SK-N-SH treated with all-trans-retinoic acid at 6 μM for 48 hours (cell line): ENCODE measurements at regions not wholly inside any gene's neighbourhood (a gene's known extent, or its start where the extent isn't known, plus 50 kb on each side); places are given as distances from the start of the nearest gene placed in this dataset.

ENCODE experiments used
- ATAC-seq: fragments of 200-7000 bp; cut with Tn5 transposase; 3 replicates; pipeline ENCODE4 v1.9.1; 2020; ENCODE audit warnings: mild to moderate bottlenecking, moderate library complexity
- ARNTL ChIP-seq: fragments of 450-650 bp; formaldehyde crosslinking; IDR thresholded peaks from 2 replicates; pipeline ENCODE4 v1.5.0; 2020; ENCODE audit warnings: low read depth, mild to moderate bottlenecking, moderate library complexity, borderline replicate concordance
- BACH2 ChIP-seq: fragments of 250-450 bp; sonication (Bioruptor Pico); IDR thresholded peaks from 2 replicates; pipeline ENCODE4 v1.9.0; 2021; ENCODE audit warnings: mild to moderate bottlenecking, borderline replicate concordance
- CSDC2 ChIP-seq: fragments of 250-450 bp; sonication (Bioruptor Pico); IDR thresholded peaks from 2 replicates; pipeline ENCODE4 v1.5.0; 2020; ENCODE audit warnings: mild to moderate bottlenecking, moderate library complexity
- ESRRG ChIP-seq: fragments of 250-450 bp; sonication (Bioruptor Pico); IDR thresholded peaks from 2 replicates; pipeline ENCODE4 v1.6.1; 2021; ENCODE audit warnings: mild to moderate bottlenecking
- GLIS3 ChIP-seq: fragments of 250-450 bp; sonication (Bioruptor Pico); IDR thresholded peaks from 2 replicates; pipeline ENCODE4 v1.5.0; 2020; ENCODE audit warnings: mild to moderate bottlenecking, moderate library complexity
- OSR1 ChIP-seq: fragments of 250-450 bp; sonication (Bioruptor Pico); IDR thresholded peaks from 2 replicates; pipeline ENCODE4 v1.8.0; 2022; ENCODE audit warnings: moderate library complexity, mild to moderate bottlenecking, inconsistent platforms
- PPARA ChIP-seq: fragments of 250-450 bp; sonication (Bioruptor Pico); IDR thresholded peaks from 2 replicates; pipeline ENCODE4 v1.5.0; 2020; ENCODE audit warnings: mild to moderate bottlenecking, borderline replicate concordance
- RARB ChIP-seq: fragments of 250-450 bp; sonication (Bioruptor Pico); IDR thresholded peaks from 2 replicates; pipeline ENCODE4 v1.8.0; 2021; ENCODE audit warnings: mild to moderate bottlenecking, moderate library complexity
- SNAI2 ChIP-seq: fragments of 250-450 bp; sonication (Bioruptor Pico); IDR thresholded peaks from 2 replicates; pipeline ENCODE4 v1.5.0; 2020; ENCODE audit warnings: mild to moderate bottlenecking, moderate library complexity
- TCF4 ChIP-seq: fragments of 250-450 bp; sonication (Bioruptor Pico); IDR thresholded peaks from 2 replicates; pipeline ENCODE4 v1.8.0; 2021; ENCODE audit warnings: mild to moderate bottlenecking, moderate library complexity, borderline replicate concordance
- TOX ChIP-seq: fragments of 250-450 bp; sonication (Bioruptor Pico); IDR thresholded peaks from 2 replicates; pipeline ENCODE4 v1.8.0; 2021; ENCODE audit warnings: mild to moderate bottlenecking, moderate library complexity, borderline replicate concordance
- ZFP3 ChIP-seq: fragments of 250-450 bp; sonication (Bioruptor Pico); IDR thresholded peaks from 2 replicates; pipeline ENCODE4 v1.5.0; 2020; ENCODE audit warnings: mild to moderate bottlenecking, moderate library complexity
- ZFP30 ChIP-seq: fragments of 450-650 bp; formaldehyde crosslinking; IDR thresholded peaks from 2 replicates; pipeline ENCODE4 v1.5.0; 2022; ENCODE audit warnings: mild to moderate bottlenecking, moderate library complexity
- ZNF565 ChIP-seq: fragments of 450-650 bp; formaldehyde crosslinking; conservative IDR thresholded peaks from 2 replicates; pipeline ENCODE4 v1.5.0; 2020; ENCODE audit warnings: low read depth, mild to moderate bottlenecking, moderate library complexity
- ZNF70 ChIP-seq: fragments of 450-650 bp; formaldehyde crosslinking; IDR thresholded peaks from 2 replicates; pipeline ENCODE4 v1.5.0; 2020; ENCODE audit warnings: mild to moderate bottlenecking, moderate library complexity
- ZNF8 ChIP-seq: fragments of 450-650 bp; formaldehyde crosslinking; IDR thresholded peaks from 2 replicates; pipeline ENCODE4 v1.5.0; 2020; ENCODE audit warnings: mild to moderate bottlenecking, moderate library complexity
- TF ChIP-seq, protein P1 (sequence below): fragments of 250-450 bp; sonication (Bioruptor Pico); IDR thresholded peaks from 2 replicates; pipeline ENCODE4 v1.5.1; 2020; ENCODE audit warnings: low read depth, mild to moderate bottlenecking, moderate library complexity
- TF ChIP-seq, protein P2 (sequence below): fragments of 250-450 bp; sonication (Bioruptor Pico); IDR thresholded peaks from 2 replicates; pipeline ENCODE4 v1.8.0; 2021; ENCODE audit warnings: low read depth, mild to moderate bottlenecking, moderate library complexity, borderline replicate concordance
- TF ChIP-seq, protein P3 (sequence below): fragments of 250-450 bp; sonication (Bioruptor Pico); IDR thresholded peaks from 2 replicates; pipeline ENCODE4 v1.5.1; 2021; ENCODE audit warnings: mild to moderate bottlenecking, moderate library complexity
- TF ChIP-seq, protein P4 (sequence below): fragments of 250-450 bp; sonication (Bioruptor Pico); IDR thresholded peaks from 2 replicates; pipeline ENCODE4 v1.8.0; 2020; ENCODE audit warnings: mild to moderate bottlenecking, moderate library complexity, borderline replicate concordance
- TF ChIP-seq, protein P5 (sequence below): fragments of 250-450 bp; sonication (Bioruptor Pico); IDR thresholded peaks from 2 replicates; pipeline ENCODE4 v1.5.0; 2020; ENCODE audit warnings: mild to moderate bottlenecking, moderate library complexity

DNA sequence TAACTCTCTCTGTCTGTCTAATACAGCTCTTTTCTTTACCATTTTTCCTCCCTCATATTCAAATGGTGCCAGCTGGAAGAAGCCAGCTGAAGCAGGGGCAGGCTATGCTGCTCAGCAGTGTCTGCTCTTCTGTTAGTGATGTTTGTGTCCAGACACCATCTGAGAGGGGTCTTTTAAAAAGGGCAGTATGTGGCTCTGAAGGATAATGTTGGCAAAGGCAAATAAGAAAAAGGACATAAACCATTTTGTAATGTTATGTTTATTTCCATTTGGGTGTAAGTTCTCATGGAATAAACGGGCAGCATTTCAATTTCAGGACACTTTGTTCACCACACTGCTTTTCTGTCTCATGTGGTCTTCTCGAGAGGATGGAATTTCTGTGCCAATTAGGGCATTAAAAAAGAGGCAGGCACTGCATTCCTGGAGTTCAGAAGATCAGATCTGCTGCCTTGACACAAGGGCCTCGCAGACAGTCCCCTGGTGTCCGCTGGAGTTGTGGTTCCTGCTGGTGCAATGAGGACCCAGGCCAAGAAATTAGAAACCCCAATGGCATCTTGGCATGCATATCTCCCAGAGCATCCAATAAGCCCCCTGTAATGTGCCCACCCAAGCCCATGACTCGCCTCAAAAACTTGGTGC is 109.0 kb upstream of the ELMO1 start:
- TF ChIP-seq, protein P1, sequence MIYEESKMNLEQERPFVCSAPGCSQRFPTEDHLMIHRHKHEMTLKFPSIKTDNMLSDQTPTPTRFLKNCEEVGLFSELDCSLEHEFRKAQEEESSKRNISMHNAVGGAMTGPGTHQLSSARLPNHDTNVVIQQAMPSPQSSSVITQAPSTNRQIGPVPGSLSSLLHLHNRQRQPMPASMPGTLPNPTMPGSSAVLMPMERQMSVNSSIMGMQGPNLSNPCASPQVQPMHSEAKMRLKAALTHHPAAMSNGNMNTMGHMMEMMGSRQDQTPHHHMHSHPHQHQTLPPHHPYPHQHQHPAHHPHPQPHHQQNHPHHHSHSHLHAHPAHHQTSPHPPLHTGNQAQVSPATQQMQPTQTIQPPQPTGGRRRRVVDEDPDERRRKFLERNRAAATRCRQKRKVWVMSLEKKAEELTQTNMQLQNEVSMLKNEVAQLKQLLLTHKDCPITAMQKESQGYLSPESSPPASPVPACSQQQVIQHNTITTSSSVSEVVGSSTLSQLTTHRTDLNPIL (CRISPR knock-in tag): no peak
- TF ChIP-seq ZNF70 (CRISPR knock-in tag) (no peak), ARNTL (CRISPR knock-in tag) (no peak), PPARA (CRISPR knock-in tag) (no peak), GLIS3 (CRISPR knock-in tag) (no peak), RARB (CRISPR knock-in tag) (no peak), ZNF8 (no peak), TCF4 (CRISPR knock-in tag) (no peak), CSDC2 (CRISPR knock-in tag) (no peak), ZFP30 (CRISPR knock-in tag) (no peak), SNAI2 (CRISPR knock-in tag) (no peak), ESRRG (no peak), BACH2 (no peak), ZFP3 (CRISPR knock-in tag) (no peak), OSR1 (CRISPR knock-in tag) (no peak), ZNF565 (no peak)
- TF ChIP-seq, protein P2, sequence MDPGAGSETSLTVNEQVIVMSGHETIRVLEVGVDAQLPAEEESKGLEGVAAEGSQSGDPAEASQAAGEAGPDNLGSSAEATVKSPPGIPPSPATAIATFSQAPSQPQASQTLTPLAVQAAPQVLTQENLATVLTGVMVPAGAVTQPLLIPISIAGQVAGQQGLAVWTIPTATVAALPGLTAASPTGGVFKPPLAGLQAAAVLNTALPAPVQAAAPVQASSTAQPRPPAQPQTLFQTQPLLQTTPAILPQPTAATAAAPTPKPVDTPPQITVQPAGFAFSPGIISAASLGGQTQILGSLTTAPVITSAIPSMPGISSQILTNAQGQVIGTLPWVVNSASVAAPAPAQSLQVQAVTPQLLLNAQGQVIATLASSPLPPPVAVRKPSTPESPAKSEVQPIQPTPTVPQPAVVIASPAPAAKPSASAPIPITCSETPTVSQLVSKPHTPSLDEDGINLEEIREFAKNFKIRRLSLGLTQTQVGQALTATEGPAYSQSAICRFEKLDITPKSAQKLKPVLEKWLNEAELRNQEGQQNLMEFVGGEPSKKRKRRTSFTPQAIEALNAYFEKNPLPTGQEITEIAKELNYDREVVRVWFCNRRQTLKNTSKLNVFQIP (CRISPR knock-in tag): no peak
- TF ChIP-seq, protein P3, sequence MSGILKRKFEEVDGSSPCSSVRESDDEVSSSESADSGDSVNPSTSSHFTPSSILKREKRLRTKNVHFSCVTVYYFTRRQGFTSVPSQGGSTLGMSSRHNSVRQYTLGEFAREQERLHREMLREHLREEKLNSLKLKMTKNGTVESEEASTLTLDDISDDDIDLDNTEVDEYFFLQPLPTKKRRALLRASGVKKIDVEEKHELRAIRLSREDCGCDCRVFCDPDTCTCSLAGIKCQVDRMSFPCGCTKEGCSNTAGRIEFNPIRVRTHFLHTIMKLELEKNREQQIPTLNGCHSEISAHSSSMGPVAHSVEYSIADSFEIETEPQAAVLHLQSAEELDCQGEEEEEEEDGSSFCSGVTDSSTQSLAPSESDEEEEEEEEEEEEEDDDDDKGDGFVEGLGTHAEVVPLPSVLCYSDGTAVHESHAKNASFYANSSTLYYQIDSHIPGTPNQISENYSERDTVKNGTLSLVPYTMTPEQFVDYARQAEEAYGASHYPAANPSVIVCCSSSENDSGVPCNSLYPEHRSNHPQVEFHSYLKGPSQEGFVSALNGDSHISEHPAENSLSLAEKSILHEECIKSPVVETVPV (CRISPR knock-in tag): no peak
- TF ChIP-seq, protein P4, sequence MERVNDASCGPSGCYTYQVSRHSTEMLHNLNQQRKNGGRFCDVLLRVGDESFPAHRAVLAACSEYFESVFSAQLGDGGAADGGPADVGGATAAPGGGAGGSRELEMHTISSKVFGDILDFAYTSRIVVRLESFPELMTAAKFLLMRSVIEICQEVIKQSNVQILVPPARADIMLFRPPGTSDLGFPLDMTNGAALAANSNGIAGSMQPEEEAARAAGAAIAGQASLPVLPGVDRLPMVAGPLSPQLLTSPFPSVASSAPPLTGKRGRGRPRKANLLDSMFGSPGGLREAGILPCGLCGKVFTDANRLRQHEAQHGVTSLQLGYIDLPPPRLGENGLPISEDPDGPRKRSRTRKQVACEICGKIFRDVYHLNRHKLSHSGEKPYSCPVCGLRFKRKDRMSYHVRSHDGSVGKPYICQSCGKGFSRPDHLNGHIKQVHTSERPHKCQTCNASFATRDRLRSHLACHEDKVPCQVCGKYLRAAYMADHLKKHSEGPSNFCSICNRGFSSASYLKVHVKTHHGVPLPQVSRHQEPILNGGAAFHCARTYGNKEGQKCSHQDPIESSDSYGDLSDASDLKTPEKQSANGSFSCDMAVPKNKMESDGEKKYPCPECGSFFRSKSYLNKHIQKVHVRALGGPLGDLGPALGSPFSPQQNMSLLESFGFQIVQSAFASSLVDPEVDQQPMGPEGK (CRISPR knock-in tag): no peak
- TF ChIP-seq, protein P5, sequence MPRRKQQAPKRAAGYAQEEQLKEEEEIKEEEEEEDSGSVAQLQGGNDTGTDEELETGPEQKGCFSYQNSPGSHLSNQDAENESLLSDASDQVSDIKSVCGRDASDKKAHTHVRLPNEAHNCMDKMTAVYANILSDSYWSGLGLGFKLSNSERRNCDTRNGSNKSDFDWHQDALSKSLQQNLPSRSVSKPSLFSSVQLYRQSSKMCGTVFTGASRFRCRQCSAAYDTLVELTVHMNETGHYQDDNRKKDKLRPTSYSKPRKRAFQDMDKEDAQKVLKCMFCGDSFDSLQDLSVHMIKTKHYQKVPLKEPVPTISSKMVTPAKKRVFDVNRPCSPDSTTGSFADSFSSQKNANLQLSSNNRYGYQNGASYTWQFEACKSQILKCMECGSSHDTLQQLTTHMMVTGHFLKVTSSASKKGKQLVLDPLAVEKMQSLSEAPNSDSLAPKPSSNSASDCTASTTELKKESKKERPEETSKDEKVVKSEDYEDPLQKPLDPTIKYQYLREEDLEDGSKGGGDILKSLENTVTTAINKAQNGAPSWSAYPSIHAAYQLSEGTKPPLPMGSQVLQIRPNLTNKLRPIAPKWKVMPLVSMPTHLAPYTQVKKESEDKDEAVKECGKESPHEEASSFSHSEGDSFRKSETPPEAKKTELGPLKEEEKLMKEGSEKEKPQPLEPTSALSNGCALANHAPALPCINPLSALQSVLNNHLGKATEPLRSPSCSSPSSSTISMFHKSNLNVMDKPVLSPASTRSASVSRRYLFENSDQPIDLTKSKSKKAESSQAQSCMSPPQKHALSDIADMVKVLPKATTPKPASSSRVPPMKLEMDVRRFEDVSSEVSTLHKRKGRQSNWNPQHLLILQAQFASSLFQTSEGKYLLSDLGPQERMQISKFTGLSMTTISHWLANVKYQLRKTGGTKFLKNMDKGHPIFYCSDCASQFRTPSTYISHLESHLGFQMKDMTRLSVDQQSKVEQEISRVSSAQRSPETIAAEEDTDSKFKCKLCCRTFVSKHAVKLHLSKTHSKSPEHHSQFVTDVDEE (CRISPR knock-in tag): no peak
- no peak for ATAC-seq

DNA sequence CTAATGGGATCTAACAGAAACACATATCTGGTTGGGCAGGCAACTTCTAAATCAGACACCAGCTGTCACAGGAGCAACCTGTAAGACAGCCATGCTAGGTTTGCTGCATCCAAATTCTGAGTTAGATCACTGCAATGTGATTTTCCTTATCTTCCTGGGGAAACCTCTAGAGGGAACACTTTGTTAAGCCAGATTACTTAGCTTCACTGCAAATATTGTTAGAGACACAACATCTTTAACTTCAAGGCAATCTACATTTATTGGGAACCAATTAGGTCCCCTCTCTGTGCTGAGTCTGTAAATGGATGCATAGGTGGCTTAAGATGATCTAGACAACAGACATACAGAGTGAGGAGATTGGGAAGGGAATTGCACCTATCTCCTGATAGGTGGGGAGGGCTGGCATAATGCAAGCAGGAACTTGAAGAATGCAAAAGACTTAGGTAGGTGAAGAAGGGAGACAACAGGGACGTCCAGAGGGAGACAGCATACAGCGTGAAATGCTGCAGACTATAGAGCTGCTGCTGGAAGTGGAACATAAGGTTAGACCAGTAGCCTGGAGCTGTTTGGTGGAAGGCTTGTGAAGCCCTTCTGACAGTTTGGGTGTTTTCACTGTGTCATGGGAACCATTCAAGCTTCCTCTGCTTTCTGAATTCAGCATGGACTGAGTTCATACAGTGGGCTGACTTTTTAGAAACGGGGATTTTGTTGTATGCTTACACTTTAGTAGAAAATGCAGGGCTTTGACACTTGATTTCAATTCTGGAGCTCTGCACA is 109.8 kb upstream of the ELMO1 start:
- ATAC-seq: no peak
- TF ChIP-seq TOX: no peak
- TF ChIP-seq ZNF8: no peak
- TF ChIP-seq, protein P1 (CRISPR knock-in tag): no peak
